ENCODE measurements at regions not wholly inside any gene's neighbourhood (a gene's known extent, or its start where the extent isn't known, plus 50 kb on each side); places are given as distances from the start of the nearest gene placed in this dataset.

- TF ChIP-seq CTCF (IDR thresholded peaks at IDR 0.05) (no peak), POLR2A (IDR thresholded peaks at IDR 0.05) (no peak), POLR2AphosphoS5 (IDR thresholded peaks at IDR 0.05) (no peak), EP300 (IDR thresholded peaks at IDR 0.05) (no peak)
These were observed 432.8 kb upstream of the ZP4 start for GRCh38 chr1:238323490-238323889.
